OCI-LY3 (cell line): ENCODE measurements at regions not wholly inside any gene's neighbourhood (a gene's known extent, or its start where the extent isn't known, plus 50 kb on each side); places are given as distances from the start of the nearest gene placed in this dataset.

Experiments used
- CTCF ChIP-seq: fragments of 200-600, 300-600 bp; sonication (generic); IDR thresholded peaks from 2 replicates; pipeline ENCODE4 v1.5.1; 2014; ENCODE audit warnings: antibody characterized with exemption, low read length, low read depth
- EZH2phosphoT487 ChIP-seq: fragments of 200-600 bp; shearing (Covaris generic); IDR thresholded peaks from 2 replicates; pipeline ENCODE4 v1.6.1; 2018; ENCODE audit warnings: antibody characterized with exemption, mixed run types, low read depth

GRCh38 chr2:78864205-78864604, 161.3 kb upstream of the REG3G start:
- TF ChIP-seq CTCF, result no peak
- TF ChIP-seq EZH2phosphoT487, result no peak
